GM19025 (cell line): ENCODE measurements at regions not wholly inside any gene's neighbourhood (a gene's known extent, or its start where the extent isn't known, plus 50 kb on each side); places are given as distances from the start of the nearest gene placed in this dataset.
A peak's percentile ranks its signal among the peaks of the same experiment; 100 is the strongest.

Source experiments
- ATAC-seq: cut with Tn5 transposase; IDR thresholded peaks from one replicate; pipeline ENCODE4 v1.9.1; 2021; ENCODE audit warnings: mild to moderate bottlenecking, low read depth, moderate library complexity; ENCODE audit not compliant: unreplicated experiment

- no peak for ATAC-seq
Observed at GRCh38 chr9:105059252-105059651, 131.3 kb upstream of the ABCA1 start.

- ATAC-seq: no peak
Observed at GRCh38 chr9:105062222-105062855, 134.4 kb upstream of the ABCA1 start.

GRCh38 chr9:105064248-105065097, 136.5 kb upstream of the ABCA1 start:
- peak; percentile 44 for ATAC-seq

- ATAC-seq: no peak
Observed at GRCh38 chr9:105065098-105066088, 137.4 kb upstream of the ABCA1 start.

GRCh38 chr9:105066275-105066865, 138.4 kb upstream of the ABCA1 start:
- ATAC-seq: no peak

- no peak for ATAC-seq
Observed at GRCh38 chr9:105067895-105068580, 140.1 kb upstream of the ABCA1 start.

- ATAC-seq: no peak
Observed at GRCh38 chr9:105069285-105069684, 141.3 kb upstream of the ABCA1 start.

GRCh38 chr9:105069696-105070095, 141.7 kb upstream of the ABCA1 start:
- ATAC-seq: no peak

- ATAC-seq: no peak
Observed at GRCh38 chr9:105070176-105070575, 142.2 kb upstream of the ABCA1 start.

- no peak for ATAC-seq
Observed at GRCh38 chr9:105072476-105072875, 144.5 kb upstream of the ABCA1 start.

GRCh38 chr9:105073147-105073546, 145.2 kb upstream of the ABCA1 start:
- no peak for ATAC-seq

- no peak for ATAC-seq
Observed at GRCh38 chr9:105074491-105074890, 146.5 kb upstream of the ABCA1 start.

GRCh38 chr9:105076729-105077128, 148.8 kb upstream of the ABCA1 start:
- no peak for ATAC-seq

GRCh38 chr9:105079457-105079856, 151.5 kb upstream of the ABCA1 start:
- ATAC-seq: no peak

- no peak for ATAC-seq
Observed at GRCh38 chr9:105082843-105083242, 154.9 kb upstream of the ABCA1 start.

GRCh38 chr9:105083256-105083655, 155.3 kb upstream of the ABCA1 start:
- no peak for ATAC-seq

- ATAC-seq: no peak
Observed at GRCh38 chr9:105087910-105088898, 156.2 kb upstream of the SLC44A1 start.

GRCh38 chr9:105089874-105090273, 154.6 kb upstream of the SLC44A1 start:
- ATAC-seq: no peak
